Activated CD8-positive, alpha-beta memory T cell treated with anti-CD3 and anti-CD28 coated beads, Interleukin-2, amount 10 ng/mL, durations not matched to agents 7 days and 5 days (primary cell): ENCODE measurements at regions not wholly inside any gene's neighbourhood (a gene's known extent, or its start where the extent isn't known, plus 50 kb on each side); places are given as distances from the start of the nearest gene placed in this dataset.

Source experiments
- ATAC-seq: fragments of 150-1000 bp; cut with Tn5 transposase; one replicate; pipeline ENCODE4 v1.10.0; 2021; ENCODE audit warnings: moderate library complexity
- CTCF ChIA-PET: fragments of 350-600 bp; sonication (Branson Sonifier 250); formaldehyde crosslinking; loops from one replicate; lab custom pipeline; 2021; ENCODE audit warnings: antibody characterized with exemption; lab: Charles Lee
- DNase-seq: peaks from one replicate; pipeline ENCODE4 v3.0.0-alpha.2; 2020
- H3K27ac Mint-ChIP-seq: one replicate; pipeline ENCODE4 v1.8.0; 2021; ENCODE audit warnings: mild to moderate bottlenecking, mixed read lengths
- H3K27me3 Mint-ChIP-seq: one replicate; pipeline ENCODE4 v1.8.0; 2021; ENCODE audit warnings: mixed read lengths
- H3K36me3 Mint-ChIP-seq: one replicate; pipeline ENCODE4 v1.8.0; 2021; ENCODE audit warnings: mild to moderate bottlenecking, mixed read lengths
- H3K4me1 Mint-ChIP-seq: one replicate; pipeline ENCODE4 v1.8.0; 2021; ENCODE audit warnings: mixed read lengths
- H3K4me3 Mint-ChIP-seq: one replicate; pipeline ENCODE4 v1.8.0; 2021; ENCODE audit warnings: mild to moderate bottlenecking, moderate library complexity, mixed read lengths
- H3K9me3 Mint-ChIP-seq: one replicate; pipeline ENCODE4 v1.8.0; 2022; ENCODE audit warnings: low read depth, mixed read lengths

DNA sequence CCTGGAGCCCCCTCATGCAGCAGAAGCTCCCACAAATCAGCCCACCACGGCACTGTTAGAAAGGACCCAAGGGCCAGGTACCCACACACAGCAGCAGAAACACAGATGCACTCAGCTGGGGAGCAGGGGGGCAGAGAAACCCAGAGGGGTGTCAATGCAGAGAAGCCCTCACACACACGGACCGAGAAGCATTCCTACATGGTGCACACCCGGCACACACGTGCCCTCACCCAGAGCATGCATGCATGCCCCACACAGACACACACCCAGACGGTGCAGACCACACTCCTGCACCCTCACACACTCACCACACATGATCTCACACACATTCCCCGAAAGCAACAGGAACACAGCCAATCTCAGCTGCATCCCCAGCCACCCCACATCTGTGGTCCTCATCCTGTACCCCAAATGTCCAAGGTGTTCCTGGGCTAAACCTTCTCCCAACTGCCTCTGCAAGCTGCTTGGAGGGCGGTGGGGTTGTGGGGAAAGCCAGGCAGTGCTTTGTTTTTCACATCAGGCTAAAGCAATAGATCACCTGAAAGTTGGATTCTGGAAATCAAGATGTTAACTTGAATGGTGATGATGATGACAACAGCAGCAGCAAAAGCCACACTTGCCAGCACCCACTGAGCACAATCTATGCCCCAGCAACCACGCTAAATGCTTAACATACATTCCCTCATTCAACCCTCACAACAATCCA, 102.3 kb downstream of the ZFP36L2 start:
- Mint-ChIP-seq H3K27me3 (no peaks in the 10 kb centered on the region), H3K9me3 (no peaks in the 10 kb centered on the region), H3K27ac (no peak overlapping the region), H3K36me3 (peaks cover 4% of the 10 kb centered on the region), H3K4me3 (no peak overlapping the region), H3K4me1 (peaks cover 26% of the 10 kb centered on the region)
- DNase-seq (no peak), ATAC-seq (no peak)
- CTCF ChIA-PET = interaction anchor here (5.7 to 17.7 kb wide), 2 partner anchors 99 to 361 kb away, joined by 66 to 666 read pairs; partner anchors contain the start of gene ZFP36L2

- Mint-ChIP-seq H3K27ac (no peak overlapping the region), H3K4me1 (peaks cover 19% of the 10 kb centered on the region), H3K9me3 (no peaks in the 10 kb centered on the region), H3K4me3 (no peak overlapping the region), H3K27me3 (no peaks in the 10 kb centered on the region), H3K36me3 (peaks cover 3% of the 10 kb centered on the region)
- CTCF ChIA-PET = interaction anchor here (17.7 kb wide), 1 partner anchor 100 kb away, joined by 666 read pairs; the partner anchor contains the start of gene ZFP36L2
- ATAC-seq (no peak), DNase-seq (no peak)
These were observed 102.9 kb downstream of the ZFP36L2 start for GRCh38 chr2:43123486-43123885.

- no peak overlapping the region for H3K27ac Mint-ChIP-seq
- peaks cover 3% of the 10 kb centered on the region for H3K36me3 Mint-ChIP-seq
- DNase-seq (no peak), ATAC-seq (no peak)
- CTCF ChIA-PET = interaction anchor here (1.1 to 17.7 kb wide), 2 partner anchors 47 to 100 kb away, joined by 3 to 666 read pairs; partner anchors contain the start of gene ZFP36L2
- H3K27me3 Mint-ChIP-seq = no peaks in the 10 kb centered on the region
- H3K4me1 Mint-ChIP-seq = peaks cover 15% of the 10 kb centered on the region
- H3K9me3 Mint-ChIP-seq = no peaks in the 10 kb centered on the region
- H3K4me3 Mint-ChIP-seq = no peak overlapping the region
These were observed 103.4 kb downstream of the ZFP36L2 start for GRCh38 chr2:43123028-43123427.

GRCh38 chr2:43121580-43122314, 104.7 kb downstream of the ZFP36L2 start:
- DNase-seq = no peak
- H3K9me3 Mint-ChIP-seq = no peaks in the 10 kb centered on the region
- no peak overlapping the region for H3K27ac Mint-ChIP-seq
- peaks cover 5% of the 10 kb centered on the region for H3K36me3 Mint-ChIP-seq
- no peaks in the 10 kb centered on the region for H3K27me3 Mint-ChIP-seq
- H3K4me3 Mint-ChIP-seq = no peak overlapping the region
- peaks cover 7% of the 10 kb centered on the region for H3K4me1 Mint-ChIP-seq
- CTCF ChIA-PET = interaction anchor here (0.7 to 17.7 kb wide), 5 partner anchors 9 to 455 kb away, joined by 3 to 666 read pairs (median 3); partner anchors contain the start of gene ZFP36L2
- no peak for ATAC-seq

- ATAC-seq (no peak), DNase-seq (no peak)
- no peak overlapping the region for H3K27ac Mint-ChIP-seq
- no peaks in the 10 kb centered on the region for H3K27me3 Mint-ChIP-seq
- H3K36me3 Mint-ChIP-seq = peaks cover 5% of the 10 kb centered on the region
- CTCF ChIA-PET = interaction anchor here (1.6 kb wide), 1 partner anchor 10 kb away, joined by 4 read pairs; no protein-coding TSS in a partner anchor
- no peak overlapping the region for H3K4me3 Mint-ChIP-seq
- no peaks in the 10 kb centered on the region for H3K9me3 Mint-ChIP-seq
- H3K4me1 Mint-ChIP-seq = peaks cover 4% of the 10 kb centered on the region
These were observed 107.1 kb downstream of the ZFP36L2 start for GRCh38 chr2:43119303-43119702.

DNA sequence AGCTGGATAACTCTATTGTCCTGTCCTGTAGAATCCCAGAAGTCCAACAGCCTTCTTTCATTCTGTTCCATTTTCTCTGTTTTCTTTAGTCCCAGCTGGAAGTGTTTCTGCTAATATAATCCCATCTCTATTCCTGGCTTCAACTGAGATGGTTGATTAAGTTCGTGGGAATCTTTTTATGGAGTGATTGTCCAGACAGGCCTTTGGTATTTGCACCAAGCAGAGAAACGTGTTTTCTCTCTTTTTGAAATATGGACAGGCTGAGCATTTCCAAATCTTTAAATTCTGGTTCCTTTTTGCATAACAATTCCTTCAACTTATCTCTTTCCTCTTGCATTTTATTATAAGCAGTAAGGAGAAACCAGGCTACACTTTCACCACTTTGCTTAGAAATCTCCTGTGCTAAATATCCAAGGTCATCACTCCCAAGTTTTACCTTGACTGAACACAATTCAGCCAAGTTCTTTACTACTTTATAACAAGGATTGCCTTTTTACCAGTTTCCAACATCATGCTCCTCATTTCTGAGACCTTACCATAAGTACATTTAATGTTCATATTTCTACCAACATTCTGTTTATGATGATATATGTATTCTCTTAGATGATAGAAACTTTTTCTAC, 108.8 kb downstream of the ZFP36L2 start:
- H3K9me3 Mint-ChIP-seq = no peaks in the 10 kb centered on the region
- ATAC-seq (no peak), DNase-seq (no peak)
- no peak overlapping the region for H3K27ac Mint-ChIP-seq
- H3K4me1 Mint-ChIP-seq = no peaks in the 10 kb centered on the region
- H3K36me3 Mint-ChIP-seq = peaks cover 5% of the 10 kb centered on the region
- CTCF ChIA-PET = interaction anchor here (1.5 kb wide), 1 partner anchor 9 kb away, joined by 5 read pairs; no protein-coding TSS in a partner anchor
- H3K4me3 Mint-ChIP-seq = no peak overlapping the region
- no peaks in the 10 kb centered on the region for H3K27me3 Mint-ChIP-seq

- no peak overlapping the region for H3K27ac Mint-ChIP-seq
- no peaks in the 10 kb centered on the region for H3K27me3 Mint-ChIP-seq
- no peaks in the 10 kb centered on the region for H3K4me1 Mint-ChIP-seq
- CTCF ChIA-PET = interaction anchor here (1.0 to 1.5 kb wide), 2 partner anchors 10 to 112 kb away, joined by 3 to 5 read pairs; no protein-coding TSS in a partner anchor
- ATAC-seq (no peak), DNase-seq (no peak)
- H3K36me3 Mint-ChIP-seq = peaks cover 5% of the 10 kb centered on the region
- H3K4me3 Mint-ChIP-seq = no peak overlapping the region
- H3K9me3 Mint-ChIP-seq = no peaks in the 10 kb centered on the region
These were observed 109.4 kb downstream of the ZFP36L2 start for GRCh38 chr2:43116988-43117387.

- no peak overlapping the region for H3K4me3 Mint-ChIP-seq
- no peaks in the 10 kb centered on the region for H3K9me3 Mint-ChIP-seq
- H3K4me1 Mint-ChIP-seq = no peaks in the 10 kb centered on the region
- ATAC-seq = no peak
- H3K27me3 Mint-ChIP-seq = no peaks in the 10 kb centered on the region
- peaks cover 5% of the 10 kb centered on the region for H3K36me3 Mint-ChIP-seq
- H3K27ac Mint-ChIP-seq = no peak overlapping the region
- CTCF ChIA-PET = interaction anchor here (1.0 kb wide), 1 partner anchor 113 kb away, joined by 3 read pairs; no protein-coding TSS in a partner anchor
- no peak for DNase-seq
These were observed 110.5 kb downstream of the ZFP36L2 start for GRCh38 chr2:43115881-43116280.

DNA sequence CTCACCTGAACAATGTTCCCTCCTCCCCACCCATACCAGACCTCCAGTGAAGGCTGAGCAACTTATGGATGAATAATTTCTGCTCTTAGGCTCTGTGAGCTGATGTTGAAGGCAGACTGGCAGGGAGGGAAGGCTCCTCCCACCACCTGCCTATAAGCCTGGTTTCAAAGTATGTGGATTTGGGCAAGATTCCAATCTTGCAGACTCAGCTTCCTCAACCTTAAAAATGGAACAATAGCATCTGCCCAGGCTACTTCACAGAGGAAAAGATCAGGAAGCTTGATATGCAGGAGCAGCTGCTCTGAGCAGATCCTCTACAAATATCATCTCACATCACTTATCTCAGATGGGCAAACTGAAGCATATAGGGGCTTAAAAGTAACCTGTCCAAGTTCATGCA, 112.2 kb downstream of the ZFP36L2 start:
- DNase-seq (no peak), ATAC-seq (no peak)
- no peaks in the 10 kb centered on the region for H3K9me3 Mint-ChIP-seq
- no peaks in the 10 kb centered on the region for H3K27me3 Mint-ChIP-seq
- no peaks in the 10 kb centered on the region for H3K4me1 Mint-ChIP-seq
- no peak overlapping the region for H3K27ac Mint-ChIP-seq
- H3K36me3 Mint-ChIP-seq = peaks cover 2% of the 10 kb centered on the region
- no peak overlapping the region for H3K4me3 Mint-ChIP-seq
- CTCF ChIA-PET = interaction anchor here (1.0 to 2.1 kb wide), 3 partner anchors 13 to 213 kb away, joined by 3 to 7 read pairs (median 3); no protein-coding TSS in a partner anchor

DNA sequence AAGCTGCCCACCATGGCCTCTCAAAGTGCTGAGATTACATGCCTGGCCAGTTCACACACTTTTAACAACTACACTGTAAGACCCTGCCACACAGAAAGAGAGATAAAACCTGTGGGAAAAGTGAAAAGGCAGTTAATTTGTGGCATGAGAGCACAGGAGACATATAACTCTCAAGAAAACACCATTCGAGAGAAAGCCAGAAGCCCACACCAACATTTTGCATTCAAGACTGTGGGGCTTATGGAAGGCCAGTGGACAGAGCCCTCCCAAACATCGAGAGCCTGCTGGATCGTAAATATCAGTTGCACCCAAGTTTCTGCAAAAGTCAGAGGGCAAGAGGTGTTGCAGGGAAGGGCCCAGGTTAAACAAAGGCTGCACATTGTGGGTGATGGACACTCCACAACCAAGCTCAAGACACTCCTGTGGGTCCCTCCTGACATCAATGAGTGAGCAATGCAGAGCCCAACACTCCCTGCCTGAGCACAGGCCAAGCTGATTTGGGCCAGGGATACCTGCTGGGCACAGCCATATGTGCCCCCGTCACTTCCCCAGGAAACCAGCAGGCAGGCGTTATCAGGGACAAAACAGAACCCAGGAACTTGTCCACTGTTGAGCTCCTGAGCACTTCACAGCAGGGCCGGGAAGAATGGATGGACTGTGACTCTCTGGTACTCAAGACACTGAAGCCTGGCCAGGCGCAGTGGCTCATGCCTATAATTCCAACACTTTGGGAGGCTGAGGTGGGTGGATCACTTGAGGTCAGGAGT, 114.4 kb downstream of the ZFP36L2 start:
- H3K4me1 Mint-ChIP-seq = no peaks in the 10 kb centered on the region
- ATAC-seq (no peak), DNase-seq (no peak)
- no peaks in the 10 kb centered on the region for H3K36me3 Mint-ChIP-seq
- no peak overlapping the region for H3K27ac Mint-ChIP-seq
- H3K27me3 Mint-ChIP-seq = no peaks in the 10 kb centered on the region
- CTCF ChIA-PET = interaction anchor here (2.1 kb wide), 1 partner anchor 16 kb away, joined by 7 read pairs; no protein-coding TSS in a partner anchor
- no peak overlapping the region for H3K4me3 Mint-ChIP-seq
- no peaks in the 10 kb centered on the region for H3K9me3 Mint-ChIP-seq

DNA sequence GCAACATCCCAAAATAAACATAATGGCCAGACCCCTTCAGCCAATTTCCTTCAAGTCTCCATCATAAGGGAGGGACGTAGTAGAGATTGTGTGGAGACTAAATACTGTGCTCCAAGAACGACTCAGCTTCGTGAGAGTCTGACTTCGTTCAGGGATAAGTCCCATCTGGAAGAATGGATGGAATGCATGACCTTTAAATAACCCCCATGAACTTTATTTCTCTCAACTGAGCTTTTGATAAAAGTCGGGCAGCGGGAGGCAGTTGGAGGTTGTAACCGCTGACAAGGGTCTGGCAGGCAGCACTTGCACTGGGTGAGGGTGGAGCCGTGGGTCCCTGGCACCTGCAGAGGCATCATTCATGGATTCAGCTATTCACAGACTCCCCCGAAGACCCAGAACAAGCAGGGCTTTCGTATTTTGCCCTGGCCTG, 115.9 kb downstream of the ZFP36L2 start:
- H3K27me3 Mint-ChIP-seq = no peaks in the 10 kb centered on the region
- no peaks in the 10 kb centered on the region for H3K9me3 Mint-ChIP-seq
- H3K4me1 Mint-ChIP-seq = no peaks in the 10 kb centered on the region
- DNase-seq = no peak
- CTCF ChIA-PET = interaction anchor here (1.1 kb wide), 1 partner anchor 17 kb away, joined by 3 read pairs; no protein-coding TSS in a partner anchor
- no peaks in the 10 kb centered on the region for H3K36me3 Mint-ChIP-seq
- no peak overlapping the region for H3K27ac Mint-ChIP-seq
- H3K4me3 Mint-ChIP-seq = no peak overlapping the region
- ATAC-seq = no peak

GRCh38 chr2:43109261-43109743, 117.1 kb downstream of the ZFP36L2 start:
- H3K36me3 Mint-ChIP-seq = no peaks in the 10 kb centered on the region
- CTCF ChIA-PET = interaction anchor here (0.7 kb wide), 1 partner anchor 120 kb away, joined by 3 read pairs; no protein-coding TSS in a partner anchor
- ATAC-seq (no peak), DNase-seq (no peak)
- H3K9me3 Mint-ChIP-seq = no peaks in the 10 kb centered on the region
- H3K27ac Mint-ChIP-seq = no peak overlapping the region
- H3K4me3 Mint-ChIP-seq = no peak overlapping the region
- H3K4me1 Mint-ChIP-seq = no peaks in the 10 kb centered on the region
- H3K27me3 Mint-ChIP-seq = no peaks in the 10 kb centered on the region
